Endothelial cell (in vitro differentiated cells): ENCODE measurements at regions not wholly inside any gene's neighbourhood (a gene's known extent, or its start where the extent isn't known, plus 50 kb on each side); places are given as distances from the start of the nearest gene placed in this dataset.

Experiments
- DNase-seq: peaks from one replicate; pipeline ENCODE4 v3.0.0; 2021; ENCODE audit warnings: low spot score
- H3K27ac Mint-ChIP-seq: one replicate; pipeline ENCODE4 v1.8.0; 2021; ENCODE audit warnings: mixed read lengths, inconsistent platforms; ENCODE audit not compliant: unreplicated experiment
- H3K27me3 Mint-ChIP-seq: one replicate; pipeline ENCODE4 v1.8.0; 2021; ENCODE audit warnings: mild to moderate bottlenecking, moderate library complexity, mixed read lengths, inconsistent platforms; ENCODE audit not compliant: unreplicated experiment
- H3K36me3 Mint-ChIP-seq: one replicate; pipeline ENCODE4 v1.8.0; 2021; ENCODE audit warnings: mild to moderate bottlenecking, low read depth, mixed read lengths, inconsistent platforms; ENCODE audit not compliant: unreplicated experiment
- H3K4me1 Mint-ChIP-seq: one replicate; pipeline ENCODE4 v1.8.0; 2021; ENCODE audit warnings: mild to moderate bottlenecking, mixed read lengths, inconsistent platforms; ENCODE audit not compliant: unreplicated experiment
- H3K4me3 Mint-ChIP-seq: one replicate; pipeline ENCODE4 v1.8.0; 2021; ENCODE audit warnings: mild to moderate bottlenecking, mixed read lengths, inconsistent platforms; ENCODE audit not compliant: unreplicated experiment
- H3K9me3 Mint-ChIP-seq: one replicate; pipeline ENCODE4 v1.8.0; 2021; ENCODE audit warnings: mixed read lengths, inconsistent platforms; ENCODE audit not compliant: unreplicated experiment
- TF ChIP-seq, protein P1 (sequence below): fragments of 200-600 bp; sonication (generic); IDR thresholded peaks from one replicate; pipeline ENCODE4 v1.5.0; 2021; ENCODE audit warnings: antibody characterized with exemption; ENCODE audit not compliant: unreplicated experiment

DNA sequence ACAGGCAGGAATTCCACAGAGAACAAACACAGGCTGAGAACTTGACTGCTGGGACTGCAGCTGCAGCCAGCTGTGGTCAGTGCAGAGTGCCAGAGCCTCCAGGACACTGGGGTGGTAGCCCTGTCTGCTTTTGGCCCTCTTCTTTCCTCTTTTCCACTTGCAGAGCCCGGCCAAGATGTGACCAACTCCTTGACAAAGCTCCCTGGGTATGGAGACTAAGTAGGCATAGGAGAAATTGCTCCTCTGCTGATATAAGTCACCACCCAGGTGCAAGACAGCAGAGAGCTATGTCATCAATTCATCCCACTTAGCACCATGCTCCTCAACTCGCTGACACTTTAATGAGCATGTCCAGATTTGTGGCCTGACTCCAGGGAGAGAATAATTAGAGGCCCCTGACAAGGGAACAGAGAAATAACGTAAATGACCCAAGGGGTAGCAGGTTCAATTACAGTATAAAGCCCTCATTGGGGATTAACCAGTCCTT, 369.4 kb upstream of the B3GAT1 start:
- H3K4me3 Mint-ChIP-seq, result no peak overlapping the region
- no peaks in the 10 kb centered on the region for H3K9me3 Mint-ChIP-seq
- no peaks in the 10 kb centered on the region for H3K4me1 Mint-ChIP-seq
- TF ChIP-seq, protein P1, sequence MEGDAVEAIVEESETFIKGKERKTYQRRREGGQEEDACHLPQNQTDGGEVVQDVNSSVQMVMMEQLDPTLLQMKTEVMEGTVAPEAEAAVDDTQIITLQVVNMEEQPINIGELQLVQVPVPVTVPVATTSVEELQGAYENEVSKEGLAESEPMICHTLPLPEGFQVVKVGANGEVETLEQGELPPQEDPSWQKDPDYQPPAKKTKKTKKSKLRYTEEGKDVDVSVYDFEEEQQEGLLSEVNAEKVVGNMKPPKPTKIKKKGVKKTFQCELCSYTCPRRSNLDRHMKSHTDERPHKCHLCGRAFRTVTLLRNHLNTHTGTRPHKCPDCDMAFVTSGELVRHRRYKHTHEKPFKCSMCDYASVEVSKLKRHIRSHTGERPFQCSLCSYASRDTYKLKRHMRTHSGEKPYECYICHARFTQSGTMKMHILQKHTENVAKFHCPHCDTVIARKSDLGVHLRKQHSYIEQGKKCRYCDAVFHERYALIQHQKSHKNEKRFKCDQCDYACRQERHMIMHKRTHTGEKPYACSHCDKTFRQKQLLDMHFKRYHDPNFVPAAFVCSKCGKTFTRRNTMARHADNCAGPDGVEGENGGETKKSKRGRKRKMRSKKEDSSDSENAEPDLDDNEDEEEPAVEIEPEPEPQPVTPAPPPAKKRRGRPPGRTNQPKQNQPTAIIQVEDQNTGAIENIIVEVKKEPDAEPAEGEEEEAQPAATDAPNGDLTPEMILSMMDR, result no peak
- H3K27ac Mint-ChIP-seq, result no peak overlapping the region
- H3K36me3 Mint-ChIP-seq, result no peaks in the 10 kb centered on the region
- peaks cover 2% of the 10 kb centered on the region for H3K27me3 Mint-ChIP-seq
- no peak for DNase-seq

DNA sequence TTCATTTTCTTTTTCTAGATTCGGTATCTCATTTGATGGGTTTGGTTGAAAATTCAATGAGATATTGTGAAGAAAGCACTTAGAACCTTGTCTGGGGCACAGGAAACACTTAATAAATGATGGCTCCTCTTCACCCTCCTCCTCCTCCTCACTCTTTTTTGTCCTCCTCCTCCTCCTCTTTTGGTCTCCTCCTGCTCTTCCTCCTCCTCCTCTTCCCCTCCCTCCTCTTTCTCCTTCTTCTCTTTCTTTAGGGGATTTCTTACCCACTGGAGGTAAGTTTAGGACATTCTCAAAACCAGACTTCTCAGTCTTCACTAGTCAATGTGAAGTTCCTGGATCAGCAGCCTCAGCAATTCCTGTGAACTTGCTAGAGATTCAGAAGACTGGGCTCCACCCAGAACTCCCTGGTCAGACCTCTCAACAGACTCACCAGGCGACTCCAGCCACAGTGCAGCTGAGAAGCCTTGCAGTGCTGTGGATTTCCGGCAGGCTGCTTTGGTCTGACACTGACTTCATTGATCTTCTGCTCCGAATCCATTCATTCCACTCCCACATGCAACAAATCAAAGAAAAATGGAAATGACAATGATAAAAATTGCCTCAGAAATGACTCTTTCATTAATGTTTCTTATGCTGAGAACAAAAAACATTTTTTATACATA, 368.6 kb upstream of the B3GAT1 start:
- H3K4me1 Mint-ChIP-seq, result no peaks in the 10 kb centered on the region
- peaks cover 2% of the 10 kb centered on the region for H3K27me3 Mint-ChIP-seq
- no peaks in the 10 kb centered on the region for H3K9me3 Mint-ChIP-seq
- H3K27ac Mint-ChIP-seq, result no peak overlapping the region
- H3K4me3 Mint-ChIP-seq, result no peak overlapping the region
- no peaks in the 10 kb centered on the region for H3K36me3 Mint-ChIP-seq
- TF ChIP-seq, protein P1, result no peak
- no peak for DNase-seq

DNA sequence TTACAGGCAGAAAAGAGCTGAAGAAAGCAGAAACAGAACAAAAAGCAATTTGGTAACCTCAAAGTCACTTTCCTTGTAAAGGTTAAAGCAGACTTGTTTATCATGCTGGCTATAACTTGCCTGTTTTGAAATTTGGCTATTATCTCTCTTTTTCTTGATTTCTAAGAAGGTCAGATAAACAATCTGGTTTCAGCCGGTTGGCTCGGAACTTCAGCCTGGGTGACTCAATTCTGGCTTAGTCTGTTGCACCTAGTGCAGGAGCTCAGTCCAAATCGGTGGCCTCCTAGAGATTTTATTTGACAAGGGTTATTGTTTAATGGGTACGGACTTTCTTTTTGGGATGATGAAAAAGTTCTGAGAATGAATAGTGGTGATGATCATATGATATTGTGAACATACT, 367.1 kb upstream of the B3GAT1 start:
- Mint-ChIP-seq H3K4me1 (no peaks in the 10 kb centered on the region), H3K4me3 (no peak overlapping the region)

GRCh38 chr11:134768463-134768862, 356.4 kb upstream of the B3GAT1 start:
- H3K36me3 Mint-ChIP-seq, result peaks cover 1% of the 10 kb centered on the region
- H3K27me3 Mint-ChIP-seq, result no peaks in the 10 kb centered on the region
- no peak overlapping the region for H3K4me3 Mint-ChIP-seq
- H3K4me1 Mint-ChIP-seq, result no peaks in the 10 kb centered on the region
- DNase-seq, result no peak
- TF ChIP-seq, protein P1, result no peak
- no peaks in the 10 kb centered on the region for H3K9me3 Mint-ChIP-seq
- H3K27ac Mint-ChIP-seq, result no peak overlapping the region

More for the DNA sequence above, 367.1 kb upstream of the B3GAT1 start:
- Mint-ChIP-seq H3K27ac (no peak overlapping the region), H3K9me3 (no peaks in the 10 kb centered on the region), H3K27me3 (peaks cover 2% of the 10 kb centered on the region), H3K36me3 (no peaks in the 10 kb centered on the region)
- no peak for DNase-seq
- TF ChIP-seq, protein P1, result no peak

DNA sequence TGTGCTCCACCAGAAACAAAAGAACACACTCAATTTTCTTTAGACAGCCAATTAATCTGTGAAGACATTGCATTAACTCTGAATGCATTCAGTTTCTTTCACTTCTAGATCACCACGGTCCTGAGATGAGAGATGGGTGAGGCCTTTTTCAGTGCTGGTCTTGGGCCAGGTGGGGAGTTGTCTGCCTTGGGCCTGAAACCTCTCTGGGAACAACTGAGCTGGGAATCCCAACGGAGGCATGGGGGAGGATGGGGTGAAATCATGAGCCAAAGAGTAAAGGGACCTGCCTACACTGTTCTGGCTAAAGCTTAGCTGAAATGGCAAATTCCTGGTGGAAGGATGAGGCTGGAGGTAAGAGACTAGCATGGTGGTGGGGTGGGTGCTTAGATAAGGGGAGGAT, 353.5 kb upstream of the B3GAT1 start:
- TF ChIP-seq, protein P1, result no peak
- H3K9me3 Mint-ChIP-seq, result no peaks in the 10 kb centered on the region
- H3K4me3 Mint-ChIP-seq, result no peak overlapping the region
- no peaks in the 10 kb centered on the region for H3K4me1 Mint-ChIP-seq
- DNase-seq, result no peak
- peaks cover 8% of the 10 kb centered on the region for H3K36me3 Mint-ChIP-seq
- no peak overlapping the region for H3K27ac Mint-ChIP-seq
- peaks cover 2% of the 10 kb centered on the region for H3K27me3 Mint-ChIP-seq
